ENCODE measurements at regions not wholly inside any gene's neighbourhood (a gene's known extent, or its start where the extent isn't known, plus 50 kb on each side); places are given as distances from the start of the nearest gene placed in this dataset.

DNA sequence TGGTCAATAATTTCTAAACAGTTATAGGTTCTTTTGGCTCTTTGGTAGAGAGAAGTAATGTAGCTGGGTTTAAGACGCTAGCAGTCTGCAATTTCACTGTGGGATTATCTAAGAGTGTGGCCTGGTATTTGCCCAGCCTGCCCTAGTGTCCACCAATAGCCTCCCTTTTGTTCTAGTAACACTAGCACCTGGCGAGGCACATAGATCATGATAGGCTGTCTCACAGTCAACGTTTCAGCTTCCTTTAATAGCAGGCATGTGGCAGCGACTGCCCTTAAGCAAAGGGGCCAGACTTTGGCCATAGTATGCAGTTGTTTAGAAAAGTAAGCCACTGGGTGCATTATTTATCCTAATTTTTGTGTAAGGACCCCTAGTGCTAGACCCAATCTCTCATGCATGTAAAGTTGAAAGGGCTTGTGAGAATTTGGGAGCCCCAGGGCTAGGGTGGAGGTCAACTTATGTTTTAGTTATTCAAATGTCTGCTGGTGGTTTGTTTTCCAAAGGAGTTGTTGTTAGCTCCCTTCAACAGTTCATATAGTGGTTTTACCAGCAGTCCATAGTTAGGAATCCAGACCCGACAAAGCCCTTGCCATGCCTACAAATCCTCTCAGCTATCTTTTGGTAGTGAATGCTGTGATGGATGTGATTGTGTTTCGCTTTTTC is 274.3 kb downstream of the HTR1A start:
- Histone ChIP-seq H3K4me2 (ENCODE audit: insufficient read depth, insufficient read length, low read length) (no peak overlapping the region), H3K79me2 (ENCODE audit: insufficient read depth, low read length) (no peaks in the 10 kb centered on the region), H2BK120ac (ENCODE audit: low read depth, low read length, poor library complexity, severe bottlenecking) (no peak overlapping the region), H3K4me1 (ENCODE audit: insufficient read depth, low read length) (no peaks in the 10 kb centered on the region; the same call in 1 of the 2 replicates), H4K91ac (ENCODE audit: insufficient read length, low read depth, low read length) (no peak overlapping the region), H2BK15ac (ENCODE audit: low read depth, low read length) (no peak overlapping the region), H2BK5ac (ENCODE audit: insufficient read length, low read length) (no peak overlapping the region), H3K56ac (ENCODE audit: insufficient read length, low read depth, low read length) (no peak overlapping the region), H3K27me3 (ENCODE audit: insufficient read depth, low read length) (no peaks in the 10 kb centered on the region), H3K18ac (ENCODE audit: insufficient read length, low read depth, low read length) (no peak overlapping the region), H2BK12ac (ENCODE audit: insufficient read length, low read depth, low read length) (no peak overlapping the region), H3K9me3 (ENCODE audit: control insufficient read depth, low read depth, low read length) (no peaks in the 10 kb centered on the region), H4K20me1 (ENCODE audit: control insufficient read depth, insufficient read depth, insufficient read length) (no peaks in the 10 kb centered on the region), H3K27ac (ENCODE audit: insufficient read length, low read depth, low read length) (no peak overlapping the region), H2AK5ac (ENCODE audit: insufficient read length, low read length) (no peak overlapping the region), H3T11ph (ENCODE audit: low read length) (no peak overlapping the region), H3K23me2 (ENCODE audit: insufficient read length, low read depth, low read length, poor library complexity, severe bottlenecking) (no peaks in the 10 kb centered on the region), H3K79me1 (ENCODE audit: insufficient read depth, low read depth, low read length, poor library complexity, severe bottlenecking) (no peaks in the 10 kb centered on the region), H4K5ac (ENCODE audit: insufficient read length, low read depth, low read length) (no peak overlapping the region), H3K14ac (ENCODE audit: insufficient read depth, low read length) (no peak overlapping the region), H3K9ac (ENCODE audit: extremely low read depth, insufficient read length, low read length) (no peak overlapping the region), H4K8ac (replicated peaks; ENCODE audit: insufficient read length, low read depth, low read length) (no peak overlapping the region), H3K4ac (ENCODE audit: low read depth, low read length) (no peak overlapping the region), H2AFZ (ENCODE audit: low read length) (no peak overlapping the region), H3K23ac (ENCODE audit: insufficient read length, low read depth, low read length) (no peak overlapping the region), H2BK20ac (ENCODE audit: low read depth, low read length, poor library complexity, severe bottlenecking) (no peak overlapping the region)
- TF ChIP-seq, protein P1, sequence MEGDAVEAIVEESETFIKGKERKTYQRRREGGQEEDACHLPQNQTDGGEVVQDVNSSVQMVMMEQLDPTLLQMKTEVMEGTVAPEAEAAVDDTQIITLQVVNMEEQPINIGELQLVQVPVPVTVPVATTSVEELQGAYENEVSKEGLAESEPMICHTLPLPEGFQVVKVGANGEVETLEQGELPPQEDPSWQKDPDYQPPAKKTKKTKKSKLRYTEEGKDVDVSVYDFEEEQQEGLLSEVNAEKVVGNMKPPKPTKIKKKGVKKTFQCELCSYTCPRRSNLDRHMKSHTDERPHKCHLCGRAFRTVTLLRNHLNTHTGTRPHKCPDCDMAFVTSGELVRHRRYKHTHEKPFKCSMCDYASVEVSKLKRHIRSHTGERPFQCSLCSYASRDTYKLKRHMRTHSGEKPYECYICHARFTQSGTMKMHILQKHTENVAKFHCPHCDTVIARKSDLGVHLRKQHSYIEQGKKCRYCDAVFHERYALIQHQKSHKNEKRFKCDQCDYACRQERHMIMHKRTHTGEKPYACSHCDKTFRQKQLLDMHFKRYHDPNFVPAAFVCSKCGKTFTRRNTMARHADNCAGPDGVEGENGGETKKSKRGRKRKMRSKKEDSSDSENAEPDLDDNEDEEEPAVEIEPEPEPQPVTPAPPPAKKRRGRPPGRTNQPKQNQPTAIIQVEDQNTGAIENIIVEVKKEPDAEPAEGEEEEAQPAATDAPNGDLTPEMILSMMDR (conservative IDR thresholded peaks at IDR 0.05): no peak
- H3K4me3 Mint-ChIP-seq: no peak overlapping the region
- WGBS (ENCODE audit: extremely low coverage, insufficient read length, low lambda C conversion rate): no CpG with 5 or more reads among the region's 6 CpGs
- no peaks in the 10 kb centered on the region for H3K9me3 Mint-ChIP-seq
- H3K36me3 Mint-ChIP-seq (ENCODE audit: insufficient read depth in 1 of 3, low read depth in 3 of 3): no peaks in the 10 kb centered on the region
- H3K4me1 Mint-ChIP-seq: peaks cover 24 to 27% of the 10 kb centered on the region in 2 experiments
- H3K27me3 Mint-ChIP-seq (ENCODE audit: low read depth): no peaks in the 10 kb centered on the region
- H3K27ac Mint-ChIP-seq: peak overlapping the region in 1 of 3 experiments; percentile 60; a peak in 1 of 7 replicates
- no peak for DNase-seq

Measured in H9 (cell line).